H1 (cell line): ENCODE measurements at regions not wholly inside any gene's neighbourhood (a gene's known extent, or its start where the extent isn't known, plus 50 kb on each side); places are given as distances from the start of the nearest gene placed in this dataset.

ENCODE experiments used
- CTCF ChIA-PET: fragments of 300-600 bp; sonication (Branson Sonifier 250); formaldehyde crosslinking; loops from one replicate; lab custom pipeline; 2021; ENCODE audit not compliant: partially characterized antibody; lab: Charles Lee
- POLR2A ChIA-PET: fragments of 300-600 bp; sonication (Branson Sonifier 250); formaldehyde crosslinking; loops from one replicate; lab custom pipeline; 2021; ENCODE audit warnings: inconsistent platforms; ENCODE audit not compliant: partially characterized antibody; lab: Charles Lee
- DNase-seq, 2 experiments: peaks; one replicate each; pipeline versions ENCODE4 v3.0.0 to v3.0.0-alpha.2; 2010 to 2022; ENCODE audit warnings: low spot score in 2 of 2, low read depth in 1 of 2, mixed read lengths in 1 of 2
- FAIRE-seq: peaks from 2 replicates; lab custom pipeline; 2011; peaks lifted over from hg19 to GRCh38; lab: Jason Lieb, UNC
- H2AFZ ChIP-seq: 2 replicates; pipeline ENCODE4 v1.8.1; 2012; ENCODE audit warnings: low read length, inconsistent platforms
- H2AK5ac ChIP-seq: 2 replicates; pipeline ENCODE4 v1.6.1; 2013; ENCODE audit warnings: low read depth, low read length
- H2BK120ac ChIP-seq: replicated peaks from 2 replicates; pipeline ENCODE3; 2013; ENCODE audit warnings: low read depth, low read length, inconsistent platforms
- H2BK12ac ChIP-seq: 2 replicates; pipeline ENCODE4 v1.6.1; 2013; ENCODE audit warnings: low read depth, low read length
- H2BK15ac ChIP-seq: 2 replicates; pipeline ENCODE4 v1.6.1; 2013; ENCODE audit warnings: low read length
- H2BK20ac ChIP-seq: 2 replicates; pipeline ENCODE4 v1.6.1; 2013; ENCODE audit warnings: low read length
- H2BK5ac ChIP-seq: 2 replicates; pipeline ENCODE4 v1.6.1; 2013; ENCODE audit warnings: low read depth, low read length
- H3K14ac ChIP-seq: 2 replicates; pipeline ENCODE4 v1.6.1; 2013; ENCODE audit warnings: inconsistent platforms; ENCODE audit not compliant: insufficient read length
- H3K18ac ChIP-seq: 2 replicates; pipeline ENCODE4 v1.6.1; 2013; ENCODE audit warnings: low read length; ENCODE audit errors: extremely low read depth
- H3K23ac ChIP-seq: 2 replicates; pipeline ENCODE4 v1.6.1; 2013; ENCODE audit warnings: inconsistent platforms; ENCODE audit not compliant: insufficient read length
- H3K23me2 ChIP-seq: 2 replicates; pipeline ENCODE4 v1.6.1; 2013; ENCODE audit warnings: low read depth, low read length
- H3K27ac ChIP-seq: 2 replicates; pipeline ENCODE4 v1.6.1; 2011; ENCODE audit warnings: low read depth, low read length, inconsistent platforms
- H3K27me3 ChIP-seq, 4 experiments: replicated peaks in 1 of 4; 1 replicate in 1 of 4; 2 replicates in 3 of 4; pipeline versions ENCODE4 v1.6.1 to v1.8.1; 2011 to 2013; ENCODE audit warnings: low read length in 3 of 4, mild to moderate bottlenecking in 3 of 4, inconsistent platforms in 2 of 4, mixed read lengths in 2 of 4, moderate library complexity in 1 of 4; ENCODE audit not compliant: control insufficient read depth in 3 of 4, insufficient read depth in 3 of 4; ENCODE audit errors: extremely low read depth in 1 of 4
- H3K36me3 ChIP-seq, 4 experiments: 2 replicates each; pipeline versions ENCODE4 v1.6.1 to v1.8.1; 2011 to 2013; ENCODE audit warnings: mild to moderate bottlenecking in 4 of 4, low read length in 3 of 4, moderate library complexity in 2 of 4, control low read depth in 1 of 4, inconsistent platforms in 1 of 4; ENCODE audit not compliant: insufficient read depth in 4 of 4, control insufficient read depth in 2 of 4
- H3K4ac ChIP-seq: replicated peaks from 2 replicates; pipeline ENCODE3; 2013; ENCODE audit warnings: low read length, low read depth, mixed read lengths, inconsistent platforms; ENCODE audit not compliant: insufficient read length
- H3K4me1 ChIP-seq, 4 experiments: replicated peaks in 1 of 4; 1 replicate in 1 of 4; 2 replicates in 3 of 4; pipeline versions ENCODE4 v1.6.1 to v1.8.1; 2011 to 2013; ENCODE audit warnings: low read length in 3 of 4, inconsistent platforms in 2 of 4, mixed read lengths in 1 of 4; ENCODE audit not compliant: insufficient read depth in 4 of 4, control insufficient read depth in 3 of 4
- H3K4me2 ChIP-seq, 2 experiments: 2 replicates each; pipeline versions ENCODE4 v1.6.1 to v1.8.1; 2011 to 2013; ENCODE audit warnings: low read depth in 2 of 2, low read length in 2 of 2, control low read depth in 1 of 2, inconsistent platforms in 1 of 2, mild to moderate bottlenecking in 1 of 2; ENCODE audit not compliant: insufficient read depth in 1 of 2
- H3K4me3 ChIP-seq, 4 experiments: fragments of 200-600, 300-600 bp in 1 of 4; sonication (generic), shearing (Covaris generic), sonication (Bioruptor Twin) in 1 of 4; 2 replicates each; pipeline versions ENCODE4 v1.5.1 to v1.8.1; 2011 to 2016; ENCODE audit warnings: low read length in 4 of 4, low read depth in 3 of 4, control low read depth in 2 of 4, inconsistent platforms in 2 of 4, mild to moderate bottlenecking in 2 of 4, mixed read lengths in 1 of 4, moderate library complexity in 1 of 4; ENCODE audit not compliant: insufficient read depth in 2 of 4; ENCODE audit errors: extremely low read depth in 1 of 4
- H3K56ac ChIP-seq: replicated peaks from 2 replicates; pipeline ENCODE3; 2013; ENCODE audit warnings: low read depth, mild to moderate bottlenecking, mixed read lengths, low read length, inconsistent platforms; ENCODE audit not compliant: insufficient read length
- H3K79me1 ChIP-seq: 2 replicates; pipeline ENCODE4 v1.6.1; 2013; ENCODE audit warnings: low read depth, low read length, control low read depth
- H3K79me2 ChIP-seq, 2 experiments: 2 replicates each; pipeline versions ENCODE4 v1.6.1 to v1.8.1; 2012 to 2013; ENCODE audit warnings: low read length in 2 of 2, mild to moderate bottlenecking in 2 of 2, inconsistent platforms in 1 of 2; ENCODE audit not compliant: insufficient read depth in 2 of 2, control insufficient read depth in 1 of 2
- H3K9ac ChIP-seq, 4 experiments: replicated peaks in 1 of 4; 1 replicate in 1 of 4; 2 replicates in 3 of 4; pipeline versions ENCODE4 v1.6.1 to v1.8.1; 2011 to 2013; ENCODE audit warnings: low read depth in 3 of 4, low read length in 3 of 4, control low read depth in 2 of 4, mild to moderate bottlenecking in 2 of 4, moderate library complexity in 2 of 4, inconsistent platforms in 1 of 4; ENCODE audit errors: extremely low read depth in 1 of 4
- H3K9me3 ChIP-seq, 2 experiments: 2 replicates each; pipeline versions ENCODE4 v1.6.1 to v1.8.1; 2012 to 2013; ENCODE audit warnings: mild to moderate bottlenecking in 2 of 2, moderate library complexity in 2 of 2, control low read depth in 1 of 2, inconsistent platforms in 1 of 2, low read depth in 1 of 2, low read length in 1 of 2, mixed read lengths in 1 of 2; ENCODE audit not compliant: insufficient read depth in 2 of 2
- H4K20me1 ChIP-seq, 2 experiments: replicated peaks in 1 of 2; 2 replicates each; pipeline versions ENCODE3 to v1.8.1; 2011 to 2013; ENCODE audit warnings: inconsistent platforms in 2 of 2, low read length in 2 of 2, mild to moderate bottlenecking in 1 of 2; ENCODE audit not compliant: insufficient read depth in 2 of 2, control insufficient read depth in 1 of 2
- H4K5ac ChIP-seq: 2 replicates; pipeline ENCODE4 v1.6.1; 2013; ENCODE audit warnings: low read length, low read depth, mixed read lengths, inconsistent platforms; ENCODE audit not compliant: insufficient read length
- H4K8ac ChIP-seq: 2 replicates; pipeline ENCODE4 v1.8.0; 2013; ENCODE audit warnings: mild to moderate bottlenecking, moderate library complexity, low read length, inconsistent platforms; ENCODE audit not compliant: insufficient read depth; ENCODE audit errors: extremely low read depth
- H4K91ac ChIP-seq: replicated peaks from 2 replicates; pipeline ENCODE3; 2013; ENCODE audit warnings: low read length, mixed read lengths, inconsistent platforms; ENCODE audit not compliant: insufficient read length
- BACH1 ChIP-seq: IDR thresholded peaks from 2 replicates; pipeline ENCODE4 v1.6.1; 2012; ENCODE audit warnings: low read length, improper control_type of control experiment
- FOSL1 ChIP-seq: IDR thresholded peaks from 2 replicates; pipeline ENCODE4 v1.6.1; 2011; ENCODE audit warnings: mild to moderate bottlenecking, low read depth, low read length, moderate library complexity; ENCODE audit not compliant: insufficient read depth
- HDAC2 ChIP-seq, 2 experiments: fragments of 300-600 bp in 1 of 2; sonication (generic) in 1 of 2; IDR thresholded peaks; 2 replicates each; pipeline ENCODE4 v1.6.1; 2011 to 2012; ENCODE audit warnings: low read depth in 2 of 2, low read length in 2 of 2, mild to moderate bottlenecking in 2 of 2, moderate library complexity in 2 of 2, borderline replicate concordance in 1 of 2, inconsistent platforms in 1 of 2
- KDM1A ChIP-seq: fragments of 200-600, 300-600 bp; sonication (generic); IDR thresholded peaks from 2 replicates; pipeline ENCODE4 v1.7.1; 2016; ENCODE audit warnings: mild to moderate bottlenecking, low read length, borderline replicate concordance
- NANOG ChIP-seq: IDR thresholded peaks from 2 replicates; pipeline ENCODE4 v1.6.1; 2011; ENCODE audit warnings: low read length, low read depth, mild to moderate bottlenecking, inconsistent platforms; ENCODE audit not compliant: insufficient read depth, poor library complexity, severe bottlenecking
- RBBP5 ChIP-seq: IDR thresholded peaks from 2 replicates; pipeline ENCODE4 v1.7.1; 2012; ENCODE audit warnings: low read depth, mild to moderate bottlenecking, inconsistent platforms, low read length, moderate library complexity, borderline replicate concordance
- RNF2 ChIP-seq: fragments of 200-900, 300-1000 bp; sonication (generic); IDR thresholded peaks from 2 replicates; pipeline ENCODE4 v1.7.1; 2016; ENCODE audit warnings: borderline replicate concordance, low read depth, mild to moderate bottlenecking, antibody characterized with exemption, low read length; ENCODE audit not compliant: poor library complexity, severe bottlenecking; ENCODE audit errors: missing control alignments
- SIN3A ChIP-seq, 2 experiments: IDR thresholded peaks in 1 of 2; conservative IDR thresholded peaks in 1 of 2; 2 replicates each; pipeline ENCODE4 v1.6.1; 2011 to 2012; ENCODE audit warnings: low read length in 2 of 2, improper control_type of control experiment in 1 of 2, low read depth in 1 of 2, mild to moderate bottlenecking in 1 of 2
- SRF ChIP-seq: IDR thresholded peaks from 2 replicates; pipeline ENCODE4 v1.6.1; 2011; ENCODE audit warnings: mild to moderate bottlenecking, low read depth, low read length, moderate library complexity
- SUZ12 ChIP-seq: fragments of 200-600 bp; sonication (generic); IDR thresholded peaks from 2 replicates; pipeline ENCODE4 v1.6.1; 2012; ENCODE audit warnings: mild to moderate bottlenecking, inconsistent platforms, low read length, moderate library complexity, mixed read lengths
- TAF1 ChIP-seq: IDR thresholded peaks from 2 replicates; pipeline ENCODE4 v1.6.1; 2011; ENCODE audit warnings: mild to moderate bottlenecking, low read depth, low read length
- TF ChIP-seq, protein P1 (sequence below): IDR thresholded peaks from 2 replicates; pipeline ENCODE4 v1.6.1; 2012; ENCODE audit warnings: inconsistent platforms

DNA sequence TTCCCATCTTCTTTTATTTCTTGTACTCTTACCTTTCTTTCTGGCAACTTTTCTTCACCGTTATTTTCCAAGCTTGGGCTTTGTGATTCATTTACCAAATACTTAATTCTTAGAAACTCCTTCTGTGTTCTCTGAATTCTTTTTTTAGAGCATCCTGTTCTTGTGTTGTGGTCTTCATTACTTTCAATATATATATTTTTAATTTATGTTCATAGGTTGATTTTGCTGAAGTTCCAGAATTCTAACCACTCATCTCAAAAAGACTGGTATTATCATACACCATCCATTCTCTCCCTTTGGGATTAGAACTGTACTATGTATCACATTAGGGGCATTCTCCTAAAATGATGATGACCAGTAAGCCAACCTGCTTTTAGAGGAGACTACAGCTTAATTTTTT, 362.3 kb upstream of the CBLB start (continued):
- no peak for TF ChIP-seq RNF2

DNA sequence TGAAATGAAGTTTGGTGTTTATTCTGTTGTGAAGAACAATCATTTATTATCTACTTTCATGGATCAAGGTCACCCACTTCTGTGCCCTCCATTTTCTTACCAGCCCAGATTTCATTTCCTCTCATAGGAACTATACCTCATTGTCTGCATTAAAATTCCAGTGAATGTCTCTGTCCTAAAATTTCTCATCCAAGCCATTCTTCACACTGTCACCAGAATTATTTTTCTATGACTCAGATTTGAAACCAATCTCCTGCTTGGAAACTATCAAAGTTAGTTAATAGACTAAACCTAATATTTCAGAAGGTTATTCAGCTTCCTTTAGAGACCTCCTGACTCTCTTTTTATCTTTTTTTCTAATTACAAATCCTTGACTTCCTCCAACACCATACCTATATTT, 364.1 kb upstream of the CBLB start:
- no peak for FAIRE-seq
- Histone ChIP-seq H3K27me3 (no peaks in the 10 kb centered on the region), H3K4me3 (no peak overlapping the region)
- TF ChIP-seq FOSL1 (no peak), SRF (no peak), KDM1A (no peak), BACH1 (no peak), SUZ12 (no peak), NANOG (no peak), SIN3A (conservative IDR thresholded peaks at IDR 0.05 in 1 of 2, IDR thresholded peaks at IDR 0.05 in 1 of 2; ENCODE audit: low read depth in 1 of 2, low read length in 2 of 2) (no peak), HDAC2 (IDR thresholded peaks at IDR 0.05; ENCODE audit: borderline replicate concordance in 1 of 2, low read depth in 2 of 2, low read length in 2 of 2) (no peak), RBBP5 (no peak), TAF1 (no peak)
- TF ChIP-seq, protein P1, sequence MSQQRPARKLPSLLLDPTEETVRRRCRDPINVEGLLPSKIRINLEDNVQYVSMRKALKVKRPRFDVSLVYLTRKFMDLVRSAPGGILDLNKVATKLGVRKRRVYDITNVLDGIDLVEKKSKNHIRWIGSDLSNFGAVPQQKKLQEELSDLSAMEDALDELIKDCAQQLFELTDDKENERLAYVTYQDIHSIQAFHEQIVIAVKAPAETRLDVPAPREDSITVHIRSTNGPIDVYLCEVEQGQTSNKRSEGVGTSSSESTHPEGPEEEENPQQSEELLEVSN: no peak

More for the DNA sequence above, 364.1 kb upstream of the CBLB start:
- H3K4me1 ChIP-seq: no peaks in the 10 kb centered on the region
- H2BK12ac ChIP-seq: no peak overlapping the region
- H3K9me3 ChIP-seq: no peaks in the 10 kb centered on the region
- no peak overlapping the region for H4K5ac ChIP-seq
- no peak overlapping the region for H3K18ac ChIP-seq
- H2BK5ac ChIP-seq: no peak overlapping the region
- H3K4me2 ChIP-seq: no peak overlapping the region
- no peak overlapping the region for H3K14ac ChIP-seq
- H3K79me2 ChIP-seq: no peaks in the 10 kb centered on the region
- H3K79me1 ChIP-seq: no peaks in the 10 kb centered on the region
- H2BK15ac ChIP-seq: no peak overlapping the region
- no peak overlapping the region for H3K4ac ChIP-seq
- no peak overlapping the region for H4K8ac ChIP-seq
- ChIA-PET POLR2A (no interaction called here), CTCF (interaction anchor here (1.3 kb wide), 1 partner anchor 10 kb away, joined by 4 read pairs; no protein-coding TSS in a partner anchor)
- no peaks in the 10 kb centered on the region for H3K23me2 ChIP-seq
- H3K56ac ChIP-seq: no peak overlapping the region
- no peak overlapping the region for H3K27ac ChIP-seq
- no peak overlapping the region for H3K23ac ChIP-seq
- H2AFZ ChIP-seq: no peak overlapping the region
- no peak for DNase-seq
- no peak overlapping the region for H3K9ac ChIP-seq
- no peak overlapping the region for H2BK20ac ChIP-seq
- no peak overlapping the region for H2BK120ac ChIP-seq
- H3K36me3 ChIP-seq: no peaks in the 10 kb centered on the region
- no peak overlapping the region for H4K91ac ChIP-seq
- H4K20me1 ChIP-seq: no peaks in the 10 kb centered on the region
- H2AK5ac ChIP-seq: no peak overlapping the region
